HG02938 (cell line): ENCODE measurements at regions not wholly inside any gene's neighbourhood (a gene's known extent, or its start where the extent isn't known, plus 50 kb on each side); places are given as distances from the start of the nearest gene placed in this dataset.
A peak's percentile ranks its signal among the peaks of the same experiment; 100 is the strongest.

Source experiments
- ATAC-seq: cut with Tn5 transposase; IDR thresholded peaks from one replicate; pipeline ENCODE4 v1.9.1; 2021; ENCODE audit warnings: mild to moderate bottlenecking, moderate library complexity; ENCODE audit not compliant: unreplicated experiment

DNA sequence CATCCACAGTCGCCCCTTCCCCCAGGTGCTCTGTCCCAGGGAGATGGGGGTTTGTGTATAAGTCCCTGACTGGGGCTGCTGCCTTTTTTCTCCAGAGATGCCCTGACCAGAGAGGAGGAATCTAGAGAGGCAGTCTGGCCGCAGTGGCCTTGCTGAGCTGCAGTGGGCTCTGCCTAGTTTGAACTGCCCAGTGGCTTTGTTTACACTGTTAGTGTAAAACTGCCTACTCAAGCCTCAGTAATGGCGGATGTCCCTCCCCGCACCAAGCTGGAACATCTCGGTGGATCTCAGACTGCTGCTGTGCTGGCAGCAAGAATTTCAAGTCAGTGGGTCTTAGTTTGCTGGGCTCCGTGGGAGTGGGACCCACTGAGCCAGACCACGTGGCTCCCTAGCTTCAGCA lies 102.6 kb upstream of the GIMD1 start:
- ATAC-seq, result no peak

DNA sequence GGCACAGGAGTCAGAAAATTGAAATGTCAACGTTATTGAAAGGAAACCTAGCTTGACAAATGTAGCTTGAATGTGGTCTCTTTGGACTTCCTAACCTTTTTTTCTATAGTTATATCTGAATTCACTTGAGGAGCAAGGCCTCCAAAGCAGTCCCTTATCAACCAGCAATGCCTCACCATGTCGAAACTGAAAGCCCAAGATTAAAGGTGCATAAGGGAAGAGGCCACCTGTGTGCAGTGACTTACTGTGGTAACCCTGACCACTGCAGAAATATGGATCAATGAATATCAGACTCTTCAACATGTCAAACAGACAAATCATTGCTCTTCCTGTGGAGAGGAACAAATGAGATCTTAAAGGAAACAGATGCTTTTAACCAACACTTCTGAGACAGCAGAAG lies 95.0 kb upstream of the GIMD1 start:
- peak; percentile 52 for ATAC-seq

DNA sequence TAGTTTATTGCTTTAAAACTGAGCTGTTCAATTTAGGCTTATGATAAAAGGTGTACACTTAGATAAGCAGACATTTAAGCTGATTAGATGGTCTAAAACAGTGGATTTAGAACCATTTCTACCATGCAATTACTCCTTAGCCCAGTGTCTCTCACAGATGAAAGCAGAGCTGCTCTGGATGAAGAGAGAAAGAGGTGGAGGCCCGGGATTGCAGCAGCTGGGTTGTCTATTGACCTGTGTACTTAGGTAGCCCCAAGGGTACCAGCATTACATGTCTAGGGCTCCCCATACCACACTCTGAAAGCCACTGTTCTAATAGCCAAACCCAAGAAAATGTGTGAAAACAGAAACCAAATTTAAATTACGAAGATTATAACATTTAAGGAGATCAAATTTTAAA lies 86.0 kb upstream of the GIMD1 start:
- no peak for ATAC-seq

DNA sequence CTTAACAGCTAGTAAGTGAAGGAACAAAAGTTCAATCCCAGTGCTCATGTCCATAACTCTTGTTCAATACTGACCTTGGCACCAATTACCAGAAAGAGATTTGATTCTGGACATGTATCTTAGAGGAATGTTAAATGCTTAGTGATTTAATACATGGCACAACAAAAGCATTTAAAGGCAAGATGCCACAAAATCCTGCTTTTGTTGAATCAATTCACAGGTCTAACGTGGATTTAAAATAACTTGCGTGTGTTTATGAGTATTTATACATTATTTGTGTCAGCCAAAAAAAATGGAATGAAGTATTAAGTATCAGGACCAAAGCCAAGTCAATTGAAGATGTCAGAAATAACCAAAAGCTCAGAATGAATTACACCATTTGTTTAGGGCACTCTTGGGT lies 85.4 kb upstream of the GIMD1 start:
- ATAC-seq, result no peak

DNA sequence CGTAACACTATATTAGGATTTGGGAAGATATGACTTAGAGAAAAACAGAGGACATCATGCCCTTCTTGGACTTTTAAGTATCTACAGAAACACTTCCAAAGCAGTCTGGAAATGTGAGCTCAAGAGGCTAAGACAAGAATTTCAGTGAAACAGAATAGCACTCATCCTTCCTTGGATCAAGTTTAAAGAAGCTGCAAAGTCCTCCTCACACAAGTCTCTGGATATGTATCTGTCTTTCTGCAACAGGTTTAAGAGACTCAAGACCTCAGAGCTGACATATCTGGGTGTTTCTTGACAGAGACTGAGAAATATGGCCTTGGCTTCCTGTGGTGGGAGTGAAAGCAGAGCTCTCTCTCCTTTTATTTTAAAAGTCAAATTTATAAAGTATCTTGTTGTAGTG lies 82.5 kb upstream of the GIMD1 start:
- no peak for ATAC-seq

DNA sequence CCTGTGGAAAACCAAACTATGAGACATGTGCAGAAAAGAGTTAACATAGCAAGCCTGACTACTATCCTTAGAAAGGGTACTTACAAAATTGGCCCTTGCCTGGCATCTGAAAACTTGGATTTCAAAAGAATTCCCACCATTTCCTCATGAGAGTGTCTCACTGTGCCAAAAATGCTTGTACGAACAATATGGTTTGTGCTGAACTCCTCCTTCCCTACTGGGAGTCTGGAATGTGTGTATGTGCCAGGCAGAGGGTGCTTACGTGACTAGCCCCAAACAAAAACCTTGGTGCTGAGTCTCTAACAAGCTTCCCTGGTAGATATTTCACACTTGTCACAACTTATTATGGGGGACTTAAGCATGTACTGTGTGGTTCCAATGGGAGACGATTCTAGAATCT lies 81.7 kb upstream of the GIMD1 start:
- no peak for ATAC-seq

DNA sequence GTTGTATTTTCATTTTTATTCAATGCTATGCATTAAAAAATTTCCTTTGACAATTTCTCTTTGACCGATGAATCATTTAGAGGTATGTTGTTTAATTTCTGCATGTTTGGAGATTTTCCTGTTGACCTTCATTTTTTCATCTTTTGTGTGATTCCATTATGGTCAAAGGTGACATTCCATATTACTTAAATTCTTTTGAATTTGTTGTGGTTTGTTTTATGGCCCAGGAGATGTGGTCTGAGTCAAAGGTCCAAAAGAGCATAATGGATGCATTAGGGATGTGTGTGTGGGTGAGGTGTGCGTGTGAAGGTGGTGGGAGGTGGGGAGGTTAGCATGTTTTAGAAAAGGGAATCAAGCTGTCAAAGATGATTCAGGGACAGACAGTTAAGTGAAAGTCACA lies 76.0 kb upstream of the GIMD1 start:
- no peak for ATAC-seq

DNA sequence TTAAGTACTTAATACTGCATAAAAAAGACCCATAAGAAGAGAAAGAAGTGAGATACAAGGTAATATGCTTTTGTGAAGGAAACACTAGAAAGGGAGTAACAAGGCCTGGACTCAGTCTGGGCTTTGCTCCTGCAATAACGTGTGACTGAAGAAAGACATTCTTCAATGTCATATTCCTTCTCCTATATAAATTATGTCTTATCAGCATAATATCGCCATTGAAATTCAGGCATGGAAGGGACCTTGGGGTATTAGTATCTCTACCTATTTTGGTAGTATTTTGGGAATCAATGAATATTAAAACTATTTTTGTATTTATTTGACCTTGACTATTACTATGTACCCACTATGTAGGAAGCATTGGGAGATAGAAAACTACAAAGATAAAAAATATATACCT lies 62.2 kb upstream of the GIMD1 start:
- no peak for ATAC-seq

DNA sequence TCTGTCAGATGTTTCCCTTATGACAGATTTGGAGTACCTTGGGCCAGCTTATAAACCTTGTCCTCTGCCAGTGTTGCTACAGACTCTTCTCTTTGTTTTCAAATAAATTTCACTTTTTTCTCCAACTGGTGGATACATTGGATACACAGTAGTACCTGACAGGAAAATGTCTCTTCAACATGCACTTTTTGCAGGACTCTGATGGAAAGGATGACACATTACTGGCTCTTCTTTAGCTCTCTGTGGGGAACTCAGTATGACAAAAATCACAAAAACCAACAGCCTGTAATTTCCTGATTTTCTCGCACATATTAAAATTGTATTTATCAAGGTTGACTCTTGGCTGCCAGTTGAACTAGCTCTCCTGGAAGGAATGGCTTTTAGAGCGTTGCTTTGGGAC lies 61.3 kb upstream of the GIMD1 start:
- no peak for ATAC-seq

DNA sequence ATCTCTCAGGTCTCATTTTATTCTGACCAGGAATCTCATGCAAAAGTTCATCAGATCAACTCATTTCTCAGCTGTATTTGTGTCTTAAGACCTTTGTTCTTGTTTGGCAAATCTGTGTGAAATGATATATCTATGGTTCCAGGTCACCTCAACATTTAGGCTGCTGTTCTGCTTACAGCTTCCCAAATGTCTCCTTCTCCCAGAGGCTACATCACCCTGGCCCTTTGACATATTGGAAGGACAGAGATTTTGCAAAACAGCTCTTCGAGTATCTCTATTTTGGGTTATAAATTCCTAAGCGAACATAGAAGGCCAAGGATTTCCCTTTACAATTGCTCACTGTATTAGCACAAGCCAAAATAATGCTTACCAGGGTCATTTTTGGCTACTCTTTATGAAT lies 57.5 kb upstream of the GIMD1 start:
- ATAC-seq, result no peak

DNA sequence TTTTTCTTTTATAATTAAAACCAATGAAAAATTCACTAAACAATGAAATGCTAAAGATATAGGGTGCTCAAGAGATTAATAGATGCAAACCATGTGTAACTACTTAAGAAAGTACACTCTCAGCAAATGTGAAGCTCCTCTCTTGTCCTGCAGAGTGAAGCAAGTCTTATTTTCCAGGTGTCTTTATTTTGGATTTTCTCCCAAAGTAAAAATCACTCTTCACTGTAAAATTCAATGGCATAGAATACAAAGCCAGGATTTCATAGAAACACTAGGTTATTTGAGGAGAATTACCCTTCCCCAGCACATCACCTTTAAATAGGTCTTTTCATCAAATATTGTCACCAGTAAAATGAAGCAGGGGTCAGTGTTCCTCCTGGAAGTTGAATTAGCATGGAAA lies 57.0 kb upstream of the GIMD1 start:
- ATAC-seq, result no peak

DNA sequence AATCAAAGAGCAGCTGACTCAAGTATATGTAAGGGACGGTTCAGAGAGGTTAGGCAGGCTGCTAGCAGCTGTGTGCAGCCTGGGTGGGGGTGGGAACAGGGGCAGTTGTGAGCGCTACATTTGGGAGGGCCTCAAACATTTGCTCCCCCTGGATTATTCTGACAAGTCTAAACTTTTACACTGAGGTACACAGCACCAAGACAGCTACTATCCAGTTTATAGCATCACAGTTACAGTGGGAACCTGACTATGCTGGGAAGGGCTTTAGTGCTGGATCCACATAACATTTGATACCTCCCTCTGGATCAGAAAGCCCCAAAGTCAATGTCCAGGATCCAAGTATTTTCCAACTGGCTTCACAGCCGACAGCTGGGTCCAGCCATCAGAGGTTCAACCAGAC lies 55.8 kb upstream of the GIMD1 start:
- ATAC-seq, result no peak

DNA sequence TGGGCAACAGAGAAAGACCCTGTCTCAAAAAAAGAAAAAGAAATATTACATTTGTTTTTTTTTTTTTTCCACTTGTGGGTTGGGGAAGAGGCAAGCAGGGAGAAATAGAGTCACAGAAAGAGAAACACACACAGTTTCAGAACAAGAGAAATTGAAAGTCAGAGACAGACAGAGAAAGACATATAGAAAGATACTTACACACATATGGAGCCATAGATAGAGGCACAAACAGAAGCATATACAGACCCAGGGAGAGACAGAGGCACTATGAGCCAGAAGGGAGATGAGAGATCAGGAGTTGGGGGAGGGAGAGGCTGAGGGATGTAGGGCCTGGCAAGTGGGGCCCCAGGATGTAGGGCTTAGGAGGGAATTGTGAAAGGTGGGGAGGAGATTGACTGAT lies 55.2 kb upstream of the GIMD1 start:
- ATAC-seq, result no peak

DNA sequence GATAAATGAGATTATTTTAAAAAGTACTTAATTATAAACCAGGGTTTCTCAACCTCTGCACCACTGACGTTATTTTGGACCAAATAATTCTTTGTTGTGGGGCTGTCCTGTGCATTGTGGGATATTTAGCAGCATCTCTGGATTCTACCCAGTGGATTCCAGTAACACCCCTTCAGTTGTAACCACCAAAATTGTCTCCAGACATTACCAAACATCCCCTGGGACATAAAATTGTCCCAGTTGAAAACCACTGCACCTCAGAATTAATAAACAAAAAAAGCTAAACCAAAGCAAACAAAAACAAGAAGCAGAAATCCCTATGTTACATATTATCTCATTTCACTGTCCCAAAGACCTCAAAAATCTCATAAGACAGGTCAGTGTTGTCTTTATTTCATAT lies 54.2 kb upstream of the GIMD1 start:
- no peak for ATAC-seq

DNA sequence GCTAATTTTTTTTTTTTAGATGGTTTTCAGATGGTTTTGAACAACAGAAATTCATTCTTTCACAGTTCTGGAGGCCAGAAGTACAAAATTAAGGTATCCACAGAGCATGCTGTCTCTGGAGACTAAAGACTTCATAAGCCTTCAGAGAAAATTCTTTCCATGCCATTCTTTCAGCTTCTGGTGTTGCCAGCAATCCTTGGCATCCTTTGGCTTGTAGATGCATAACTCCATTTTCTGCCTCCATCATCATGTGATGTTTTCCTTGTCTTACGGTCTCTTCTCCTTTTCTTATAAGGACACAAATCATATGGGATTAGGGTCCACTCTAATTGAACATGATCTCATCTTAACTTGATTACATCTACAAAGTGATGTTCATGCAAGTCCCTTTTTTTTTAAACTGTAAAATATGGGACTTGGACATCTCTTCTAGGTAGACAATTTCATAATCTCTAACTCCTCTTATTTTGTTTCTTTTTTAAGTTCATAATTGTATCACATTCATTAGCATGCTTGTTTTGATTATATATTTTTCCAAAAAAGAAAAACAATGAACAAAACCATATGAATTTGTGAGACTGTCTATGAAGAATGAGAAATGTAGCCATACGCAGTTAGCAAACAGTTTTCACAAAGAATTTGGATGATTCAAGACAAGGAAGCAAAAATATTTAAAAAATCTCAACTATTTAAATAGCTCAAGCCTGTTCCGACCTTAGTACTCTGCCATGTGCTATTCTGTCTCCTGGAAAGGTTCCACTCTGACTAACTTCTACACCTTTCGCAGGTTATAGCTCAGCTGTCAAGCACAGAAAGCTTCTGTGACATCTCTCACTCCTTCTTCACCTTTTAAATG lies 53.1 kb upstream of the GIMD1 start:
- ATAC-seq, result no peak

DNA sequence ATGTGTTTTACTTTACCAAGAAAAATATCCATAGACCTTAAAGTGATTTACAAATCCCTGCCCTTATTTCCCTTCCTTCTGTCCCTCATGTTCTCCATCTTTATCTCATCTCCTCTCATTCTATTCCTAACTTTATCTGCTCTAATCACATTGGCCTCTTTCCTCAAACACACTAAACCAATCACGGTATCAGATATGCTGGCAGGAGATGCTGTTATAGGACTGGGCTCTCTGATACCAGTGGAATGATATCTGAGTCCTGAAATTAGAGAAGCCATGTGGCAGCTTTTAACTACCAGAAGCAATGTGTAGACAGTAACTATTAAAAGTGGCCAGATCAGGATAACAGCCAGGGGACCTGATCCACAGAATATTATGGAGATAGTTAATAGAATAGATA lies 49.9 kb upstream of the GIMD1 start:
- no peak for ATAC-seq
